ENCODE measurements at regions not wholly inside any gene's neighbourhood (a gene's known extent, or its start where the extent isn't known, plus 50 kb on each side); places are given as distances from the start of the nearest gene placed in this dataset.
A peak's percentile ranks its signal among the peaks of the same experiment; 100 is the strongest.
"Not testable (repeated sequence)": the region's sequence is repeated elsewhere in the genome, so short reads cannot be mapped to it uniquely, and the experiment has no call there.

- DNase-seq (ENCODE audit: low read depth), result no peak
These were observed 101.5 kb upstream of the LHX5 start for GRCh38 chr12:113573148-113573547.

DNA sequence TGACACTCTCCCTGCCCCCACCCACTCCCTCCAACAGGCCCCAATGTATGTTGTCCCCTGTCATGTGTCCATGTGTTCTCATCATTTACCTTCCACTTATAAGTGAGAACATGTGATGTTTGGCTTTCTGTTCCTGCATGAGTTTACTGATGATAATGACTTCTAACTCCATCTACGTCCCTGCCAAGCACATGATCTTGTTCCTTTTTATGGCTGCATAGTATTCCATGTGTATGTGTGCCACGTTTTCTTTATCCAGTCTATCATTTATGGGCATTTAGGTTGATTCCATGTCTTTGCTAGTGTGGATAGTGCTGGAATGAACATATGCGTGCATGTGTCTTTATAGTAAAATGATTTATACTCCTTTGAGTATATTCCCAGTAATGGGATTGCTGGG lies 100.0 kb upstream of the LHX5 start:
- no peak for DNase-seq (ENCODE audit: low read depth)

- no peak for DNase-seq (ENCODE audit: low read depth)
These were observed 98.1 kb upstream of the LHX5 start for GRCh38 chr12:113569806-113570205.

DNA sequence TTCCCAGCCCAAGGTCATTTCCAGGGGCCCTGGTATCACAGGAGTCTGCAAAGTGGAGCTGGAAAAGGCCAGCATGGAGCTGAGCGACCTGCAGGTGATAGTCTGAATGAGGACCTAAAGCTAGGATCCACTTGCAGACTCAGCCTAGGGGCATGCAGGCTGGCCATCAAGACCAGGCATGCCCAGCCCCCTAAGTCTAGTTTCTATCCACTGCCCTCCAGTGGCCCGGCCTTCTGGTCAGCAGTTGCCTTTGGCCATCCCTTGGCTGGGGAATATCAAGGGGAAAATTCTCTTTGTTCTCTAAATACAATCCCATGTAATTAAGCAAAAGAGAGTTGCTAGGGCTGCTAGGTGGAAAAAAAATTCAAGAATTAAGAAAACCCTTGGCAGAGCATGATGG lies 96.3 kb upstream of the LHX5 start:
- DNase-seq (ENCODE audit: low read depth), result no peak

DNA sequence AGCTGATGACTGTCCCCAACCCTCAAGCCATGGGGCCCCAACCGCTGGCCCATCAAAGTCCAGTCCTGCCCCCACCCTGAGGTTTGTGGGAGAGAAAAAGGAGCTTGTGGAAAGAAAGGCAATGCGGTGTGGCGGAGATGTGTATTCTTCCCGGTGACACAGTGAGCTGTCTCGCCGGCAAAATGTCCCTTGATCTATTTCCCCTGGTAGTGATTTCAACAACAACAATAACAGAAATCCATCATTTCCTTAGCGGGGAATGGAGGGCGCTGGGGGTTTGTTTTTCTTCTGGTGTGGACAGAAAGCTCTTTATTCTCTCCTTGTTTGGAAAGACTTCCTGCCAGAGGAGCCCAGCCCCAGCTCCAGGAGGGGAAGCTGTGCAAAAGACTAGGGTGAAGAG lies 93.7 kb upstream of the LHX5 start:
- DNase-seq (ENCODE audit: low read depth), result no peak

GRCh38 chr12:113561068-113561780 lies 89.6 kb upstream of the LHX5 start:
- no peak for DNase-seq (ENCODE audit: low read depth)

- DNase-seq (ENCODE audit: low read depth), result no peak
These were observed 87.8 kb upstream of the LHX5 start for GRCh38 chr12:113559466-113559865.

GRCh38 chr12:113555226-113555625 lies 83.6 kb upstream of the LHX5 start:
- DNase-seq (ENCODE audit: low read depth), result peak; percentile 1

DNA sequence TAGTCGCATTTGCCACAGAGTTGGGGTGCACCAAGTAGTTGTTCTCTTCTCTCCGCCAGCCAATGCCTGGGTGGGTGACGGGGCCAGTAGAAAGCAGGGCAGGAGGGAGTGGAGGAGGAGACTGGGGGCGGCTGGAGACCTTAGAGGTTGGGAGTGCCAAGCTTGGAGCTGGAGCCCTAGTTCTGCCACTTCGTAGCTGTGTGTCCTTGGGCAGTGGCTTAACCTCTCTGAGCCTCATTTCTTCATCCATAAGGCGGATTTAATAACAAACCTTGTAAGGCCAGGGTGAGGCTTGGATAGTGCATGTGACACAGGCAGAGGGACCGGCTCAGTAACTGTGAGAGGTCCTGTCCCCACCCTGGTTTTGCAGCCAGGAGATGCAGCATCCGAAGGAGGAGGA lies 81.1 kb upstream of the LHX5 start:
- no peak for DNase-seq (ENCODE audit: low read depth)

DNA sequence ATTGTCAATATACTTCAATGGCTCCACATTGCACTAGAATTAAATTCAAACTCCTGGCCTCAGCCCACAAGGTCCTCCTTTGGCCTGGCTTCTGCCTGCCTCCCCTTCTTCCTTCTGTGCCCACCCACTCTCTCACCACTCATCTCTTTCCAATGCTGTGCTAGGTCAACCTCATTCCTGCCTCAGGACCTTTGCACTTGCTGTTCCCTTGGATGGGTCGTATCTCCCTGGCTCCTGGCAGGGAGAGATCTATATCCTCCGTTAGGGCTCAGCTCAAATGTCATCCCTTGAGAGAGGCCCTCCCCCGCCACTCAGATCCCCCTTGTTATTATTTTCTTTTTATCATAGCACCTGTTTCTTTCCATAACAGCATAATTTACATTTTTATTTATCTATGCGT lies 79.9 kb upstream of the LHX5 start:
- no peak for DNase-seq (ENCODE audit: low read depth)

DNA sequence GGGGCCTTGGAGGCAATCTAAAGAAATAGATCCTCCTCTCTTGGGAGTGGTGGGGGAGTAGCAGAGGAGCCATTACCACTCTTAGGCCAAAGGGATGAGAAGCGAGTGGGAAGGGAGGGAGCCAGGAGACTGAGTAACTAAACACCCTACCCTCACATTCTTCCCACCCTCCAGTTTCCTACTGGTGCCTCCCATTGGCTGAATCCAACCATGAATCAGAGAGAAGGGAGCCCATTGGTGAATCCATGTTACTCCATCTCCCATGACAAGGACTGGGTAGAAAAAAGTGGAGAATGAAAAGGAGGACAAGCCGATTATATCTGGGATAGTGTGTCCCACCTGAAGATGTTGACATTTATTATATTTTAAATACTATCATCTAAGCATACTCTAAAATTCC lies 76.8 kb upstream of the LHX5 start:
- DNase-seq (ENCODE audit: low read depth), result no peak

- DNase-seq (ENCODE audit: low read depth), result no peak
These were observed 75.5 kb upstream of the LHX5 start for GRCh38 chr12:113546916-113547863.

DNA sequence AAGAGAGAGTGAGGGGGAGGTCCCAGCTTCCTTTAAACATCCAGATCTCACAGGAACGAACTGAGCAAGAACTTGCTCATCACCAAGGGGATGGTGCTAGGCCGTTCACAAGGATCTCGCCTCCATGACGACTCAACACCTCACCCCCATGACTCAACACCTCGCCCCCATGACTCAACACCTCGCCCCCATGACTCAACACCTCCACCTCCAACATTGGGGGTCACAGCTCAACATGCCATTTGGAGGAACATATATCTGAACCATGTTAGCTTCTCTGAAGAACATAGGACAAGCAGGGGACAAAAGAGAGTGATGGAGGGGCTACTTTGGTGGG lies 66.0 kb upstream of the LHX5 start:
- DNase-seq (ENCODE audit: low read depth), result peak; percentile 24

- no peak for DNase-seq (ENCODE audit: low read depth)
These were observed 65.5 kb upstream of the LHX5 start for GRCh38 chr12:113537046-113537750.

- no peak for DNase-seq (ENCODE audit: low read depth)
These were observed 63.4 kb upstream of the LHX5 start for GRCh38 chr12:113535100-113535499.

- no peak for DNase-seq (ENCODE audit: low read depth)
These were observed 62.9 kb upstream of the LHX5 start for GRCh38 chr12:113534555-113534954.

DNA sequence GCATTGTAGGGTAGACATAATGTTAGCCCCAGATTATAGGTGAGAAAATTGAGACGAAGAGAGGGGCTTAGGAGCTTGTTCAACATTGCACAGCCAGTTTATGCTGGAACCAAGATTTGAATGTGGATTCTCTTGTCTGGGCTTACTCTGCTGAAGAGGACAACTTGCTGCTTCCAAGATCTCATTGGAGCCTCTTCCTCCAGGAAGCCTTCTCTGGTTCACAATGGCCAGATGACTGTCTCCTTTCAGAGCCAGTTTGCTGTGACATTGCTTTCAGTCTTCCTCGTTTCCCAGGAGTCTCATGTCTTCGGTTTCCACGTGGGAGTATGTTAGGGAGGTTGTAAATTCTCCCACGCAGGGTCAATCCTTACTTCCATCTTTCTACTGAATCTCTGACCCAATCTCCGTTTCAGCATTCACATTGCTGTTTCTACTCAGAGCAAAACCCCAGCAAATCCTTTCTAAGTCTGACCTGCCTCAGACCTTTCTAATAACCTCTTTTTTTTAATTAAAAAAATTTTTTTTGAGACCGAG lies 62.2 kb upstream of the LHX5 start:
- no peak for DNase-seq (ENCODE audit: low read depth)

DNA sequence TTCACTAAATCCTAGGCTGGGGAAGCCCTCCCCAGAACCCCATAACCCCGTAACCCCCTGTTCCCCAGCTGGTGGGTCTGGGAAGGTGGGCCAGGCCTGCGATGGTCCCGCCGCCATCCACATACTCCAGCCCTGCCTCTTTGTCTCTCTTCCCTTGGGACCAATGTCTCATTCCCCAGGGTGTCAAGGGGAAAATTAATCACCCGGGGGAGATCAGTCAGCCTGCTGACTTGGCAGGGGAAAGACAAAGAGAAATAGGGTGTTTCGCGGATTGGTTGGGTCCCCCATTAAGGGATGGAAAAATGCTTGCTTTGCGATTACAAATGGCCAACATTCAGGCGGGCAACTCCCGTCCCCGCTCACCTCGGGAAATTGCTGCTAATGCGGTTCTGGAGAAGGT lies 60.6 kb upstream of the LHX5 start:
- DNase-seq (ENCODE audit: low read depth), result no peak

GRCh38 chr12:113531073-113531472 lies 59.4 kb upstream of the LHX5 start:
- not testable (repeated sequence) for DNase-seq (ENCODE audit: low read depth)

DNA sequence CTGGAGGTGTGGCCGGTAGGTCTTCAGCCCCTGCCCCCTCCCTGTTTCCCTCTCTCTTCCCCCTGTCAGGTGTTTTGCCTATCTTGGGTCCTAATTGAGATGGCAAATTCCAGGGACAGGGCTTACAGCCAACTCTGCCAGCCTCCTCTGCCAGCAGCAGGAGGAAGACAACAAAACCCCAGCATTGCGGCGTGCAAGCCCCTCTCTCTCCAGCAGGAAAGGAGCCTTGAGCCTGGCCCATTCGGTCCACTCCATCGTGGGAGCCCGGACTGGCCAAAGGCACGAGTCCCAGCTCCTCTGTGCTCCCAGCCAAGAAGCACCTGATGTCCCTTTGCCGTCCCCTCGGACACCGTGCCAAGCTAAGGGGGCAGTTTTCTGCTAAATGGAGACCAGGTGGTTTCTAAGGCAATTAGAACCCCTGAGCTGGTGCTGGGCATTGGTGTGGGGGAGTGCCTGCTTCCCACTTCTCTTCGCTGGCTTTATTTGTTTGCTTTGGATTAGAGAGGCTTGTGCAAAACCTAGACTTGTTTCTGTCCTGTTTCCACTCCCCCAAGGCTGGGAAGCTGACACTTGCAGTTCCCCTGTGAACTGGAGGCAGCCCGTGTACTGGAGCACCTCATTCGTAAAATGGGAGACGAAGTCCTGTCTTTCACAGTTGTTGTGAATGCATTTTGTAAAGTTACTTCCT lies 57.1 kb upstream of the LHX5 start:
- no peak for DNase-seq (ENCODE audit: low read depth)

DNA sequence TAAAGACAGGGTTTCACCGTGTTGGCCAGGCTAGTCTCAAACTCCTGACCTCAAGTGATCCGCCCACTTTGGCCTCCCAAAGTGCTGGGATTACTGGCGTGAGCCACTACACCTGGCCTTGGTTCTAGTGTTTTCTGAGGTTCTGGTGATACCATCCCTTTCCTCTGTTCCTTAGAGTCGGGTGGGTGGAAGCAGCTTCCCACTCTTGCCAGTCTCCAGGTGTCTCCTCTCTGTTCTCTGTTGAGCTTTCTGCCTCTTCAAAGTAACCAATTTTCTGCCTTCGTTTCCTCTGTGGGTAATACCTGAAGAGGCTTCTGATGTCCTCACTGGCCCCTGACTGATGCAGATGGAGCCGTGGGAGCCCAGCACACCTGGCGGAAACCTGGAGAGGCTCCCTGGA lies 53.4 kb upstream of the LHX5 start:
- DNase-seq (ENCODE audit: low read depth), result no peak

GRCh38 chr12:113524495-113524894 lies 52.8 kb upstream of the LHX5 start:
- DNase-seq (ENCODE audit: low read depth), result no peak

Data from RPMI7951 (cell line).